ENCODE measurements at regions not wholly inside any gene's neighbourhood (a gene's known extent, or its start where the extent isn't known, plus 50 kb on each side); places are given as distances from the start of the nearest gene placed in this dataset.

GRCh38 chr17:30696234-30696633, 128.3 kb downstream of the CRLF3 start:
- TF ChIP-seq CTCF (conservative IDR thresholded peaks at IDR 0.05 in 1 of 2, IDR thresholded peaks at IDR 0.05 in 1 of 2; ENCODE audit: low read depth in 1 of 2, low read length in 2 of 2) (no peak), EZH2 (IDR thresholded peaks at IDR 0.05; ENCODE audit: low read length, missing control alignments) (no peak)
